ENCODE measurements at regions not wholly inside any gene's neighbourhood (a gene's known extent, or its start where the extent isn't known, plus 50 kb on each side); places are given as distances from the start of the nearest gene placed in this dataset.
"Not testable (repeated sequence)": the region's sequence is repeated elsewhere in the genome, so short reads cannot be mapped to it uniquely, and the experiment has no call there.

- DNase-seq = not testable (repeated sequence)
These were observed 357.3 kb upstream of the WSB1 start for GRCh38 chr17:26936645-26937044.

GRCh38 chr17:26937750-26938322 lies 356.1 kb upstream of the WSB1 start:
- DNase-seq = not testable (repeated sequence)

GRCh38 chr17:26939755-26940154 lies 354.2 kb upstream of the WSB1 start:
- not testable (repeated sequence) for DNase-seq

- not testable (repeated sequence) for DNase-seq
These were observed 353.3 kb upstream of the WSB1 start for GRCh38 chr17:26940587-26940986.

GRCh38 chr17:26962255-26963162 lies 331.4 kb upstream of the WSB1 start:
- DNase-seq = no peak

- no peak for DNase-seq
These were observed 330.8 kb upstream of the WSB1 start for GRCh38 chr17:26963163-26963503.

GRCh38 chr17:26965898-26966624 lies 327.9 kb upstream of the WSB1 start:
- not testable (repeated sequence) for DNase-seq

GRCh38 chr17:26966625-26967179 lies 327.2 kb upstream of the WSB1 start:
- not testable (repeated sequence) for DNase-seq

GRCh38 chr17:26981845-26982425 lies 312.0 kb upstream of the WSB1 start:
- DNase-seq = not testable (repeated sequence)

- not testable (repeated sequence) for DNase-seq
These were observed 311.4 kb upstream of the WSB1 start for GRCh38 chr17:26982563-26982962.

GRCh38 chr17:26987851-26988250 lies 306.1 kb upstream of the WSB1 start:
- DNase-seq = not testable (repeated sequence)

GRCh38 chr17:26994648-26995047 lies 299.3 kb upstream of the WSB1 start:
- not testable (repeated sequence) for DNase-seq

GRCh38 chr17:26996146-26996916 lies 297.6 kb upstream of the WSB1 start:
- DNase-seq = not testable (repeated sequence)

GRCh38 chr17:27007734-27008531 lies 286.0 kb upstream of the WSB1 start:
- not testable (repeated sequence) for DNase-seq

- no peak for DNase-seq
These were observed 284.8 kb upstream of the WSB1 start for GRCh38 chr17:27009087-27009486.

GRCh38 chr17:27010138-27010537 lies 283.8 kb upstream of the WSB1 start:
- not testable (repeated sequence) for DNase-seq

GRCh38 chr17:27030552-27030951 lies 263.4 kb upstream of the WSB1 start:
- DNase-seq = not testable (repeated sequence)

- DNase-seq = no peak
These were observed 255.2 kb upstream of the WSB1 start for GRCh38 chr17:27038676-27039075.

- DNase-seq = not testable (repeated sequence)
These were observed 248.9 kb upstream of the WSB1 start for GRCh38 chr17:27045039-27045438.

GRCh38 chr17:27049104-27049784 lies 244.7 kb upstream of the WSB1 start:
- DNase-seq = no peak

GRCh38 chr17:27065588-27065987 lies 228.3 kb upstream of the WSB1 start:
- DNase-seq = no peak

Data from NCI-H187 (cell line).